GM23338 (cell line): ENCODE measurements at regions not wholly inside any gene's neighbourhood (a gene's known extent, or its start where the extent isn't known, plus 50 kb on each side); places are given as distances from the start of the nearest gene placed in this dataset.

Experiments used
- ATAC-seq: fragments of 200-7000 bp; cut with Tn5 transposase; 3 replicates; pipeline ENCODE4 v1.9.1; 2020
- DNase-seq: peaks from one replicate; pipeline ENCODE4 v3.0.0-alpha.2; 2015; ENCODE audit warnings: low spot score
- H2AFZ ChIP-seq: fragments of 200-600 bp; sonication (generic); 2 replicates; pipeline ENCODE4 v1.8.0; 2016; ENCODE audit warnings: antibody characterized with exemption, mild to moderate bottlenecking, moderate library complexity
- H3F3A ChIP-seq: fragments of 200-600 bp; sonication (generic); replicated peaks from 2 replicates; pipeline ENCODE4 v1.8.0; 2017; ENCODE audit warnings: antibody characterized with exemption, mixed run types, low read depth
- H3K27ac ChIP-seq: fragments of 200-600 bp; sonication (generic); 2 replicates; pipeline ENCODE4 v1.6.1; 2016; ENCODE audit warnings: low read depth
- H3K27me3 ChIP-seq: fragments of 200-600 bp; sonication (generic); 2 replicates; pipeline ENCODE4 v1.8.0; 2016; ENCODE audit warnings: mild to moderate bottlenecking, mixed run types, moderate library complexity; ENCODE audit not compliant: insufficient read depth
- H3K36me3 ChIP-seq: fragments of 200-600 bp; sonication (generic); 2 replicates; pipeline ENCODE4 v1.8.0; 2016; ENCODE audit warnings: mild to moderate bottlenecking; ENCODE audit not compliant: insufficient read depth
- H3K4me1 ChIP-seq: fragments of 200-600 bp; sonication (generic); 2 replicates; pipeline ENCODE4 v1.8.0; 2016; ENCODE audit warnings: mild to moderate bottlenecking, moderate library complexity; ENCODE audit not compliant: insufficient read depth
- H3K4me2 ChIP-seq: fragments of 200-600 bp; sonication (generic); 2 replicates; pipeline ENCODE4 v1.7.1; 2017; ENCODE audit warnings: mixed run types
- H3K4me3 ChIP-seq: fragments of 200-600 bp; sonication (generic); 2 replicates; pipeline ENCODE4 v1.6.1; 2016; ENCODE audit warnings: mixed run types
- H3K79me2 ChIP-seq: fragments of 200-600 bp; sonication (generic); replicated peaks from 2 replicates; pipeline ENCODE4 v1.8.0; 2017; ENCODE audit warnings: mild to moderate bottlenecking; ENCODE audit not compliant: insufficient read depth
- H3K9me2 ChIP-seq: fragments of 200-600 bp; sonication (generic); 2 replicates; pipeline ENCODE4 v1.8.0; 2017; ENCODE audit not compliant: insufficient read depth
- H4K20me1 ChIP-seq: fragments of 200-600 bp; sonication (generic); replicated peaks from 2 replicates; pipeline ENCODE4 v1.8.0; 2017; ENCODE audit warnings: mild to moderate bottlenecking; ENCODE audit not compliant: insufficient read depth
- H3K27ac Mint-ChIP-seq: 2 replicates; pipeline ENCODE4 v1.8.0; 2020; ENCODE audit warnings: inconsistent platforms, mild to moderate bottlenecking, moderate library complexity, mixed read lengths
- H3K27me3 Mint-ChIP-seq: 3 replicates; pipeline ENCODE4 v1.8.0; 2022; ENCODE audit warnings: low read depth, mild to moderate bottlenecking, moderate library complexity, mixed read lengths, inconsistent platforms; ENCODE audit not compliant: insufficient read depth, poor library complexity
- H3K36me3 Mint-ChIP-seq: 3 replicates; pipeline ENCODE4 v1.8.0; 2021; ENCODE audit warnings: low read depth, mild to moderate bottlenecking, inconsistent platforms, moderate library complexity, mixed read lengths
- H3K4me1 Mint-ChIP-seq: 3 replicates; pipeline ENCODE4 v1.8.0; 2020; ENCODE audit warnings: mild to moderate bottlenecking, inconsistent platforms, mixed read lengths
- H3K4me3 Mint-ChIP-seq: 3 replicates; pipeline ENCODE4 v1.8.0; 2021; ENCODE audit warnings: moderate library complexity, mild to moderate bottlenecking, inconsistent platforms, mixed read lengths
- H3K9me3 Mint-ChIP-seq: 3 replicates; pipeline ENCODE4 v1.8.0; 2020; ENCODE audit warnings: moderate library complexity, mild to moderate bottlenecking, inconsistent platforms, mixed read lengths
- CREB1 ChIP-seq: fragments of 250-450 bp; sonication (Bioruptor Pico); IDR thresholded peaks from 2 replicates; pipeline ENCODE4 v1.5.0; 2020; ENCODE audit warnings: low read depth, mild to moderate bottlenecking, moderate library complexity
- EZH2 ChIP-seq: fragments of 200-600 bp; sonication (generic); IDR thresholded peaks from one replicate; pipeline ENCODE4 v1.8.0; 2017; ENCODE audit warnings: antibody characterized with exemption, mild to moderate bottlenecking, low read depth; ENCODE audit not compliant: unreplicated experiment
- EZH2phosphoT487 ChIP-seq: fragments of 200-600 bp; sonication (generic); IDR thresholded peaks from one replicate; pipeline ENCODE4 v1.8.1; 2018; ENCODE audit warnings: antibody characterized with exemption; ENCODE audit not compliant: unreplicated experiment
- JUNB ChIP-seq: IDR thresholded peaks from one replicate; pipeline ENCODE4 v1.6.1; 2016; ENCODE audit warnings: antibody characterized with exemption; ENCODE audit not compliant: unreplicated experiment
- NANOG ChIP-seq: IDR thresholded peaks from 2 replicates; pipeline ENCODE4 v1.6.1; 2016; ENCODE audit warnings: antibody characterized with exemption, borderline replicate concordance
- POLR2AphosphoS5 ChIP-seq: IDR thresholded peaks from 2 replicates; pipeline ENCODE4 v1.6.1; 2016; ENCODE audit warnings: antibody characterized with exemption, low read depth
- STAT1 ChIP-seq: IDR thresholded peaks from one replicate; pipeline ENCODE4 v1.6.1; 2016; ENCODE audit warnings: antibody characterized with exemption; ENCODE audit not compliant: unreplicated experiment
- ZNF114 ChIP-seq: fragments of 250-450 bp; sonication (Bioruptor Pico); IDR thresholded peaks from 2 replicates; pipeline ENCODE4 v1.5.0; 2020; ENCODE audit warnings: mild to moderate bottlenecking, moderate library complexity
- ZNF331 ChIP-seq: fragments of 250-450 bp; sonication (Bioruptor Pico); IDR thresholded peaks from 2 replicates; pipeline ENCODE4 v1.5.0; 2020; ENCODE audit warnings: low read depth, mild to moderate bottlenecking, moderate library complexity
- TF ChIP-seq, protein P1 (sequence below), 2 experiments: fragments of 200-600 bp in 1 of 2; sonication (generic) in 1 of 2; conservative IDR thresholded peaks; 2 replicates each; pipeline versions ENCODE4 v1.5.1 to v1.6.1; 2016 to 2017; ENCODE audit warnings: antibody characterized with exemption in 2 of 2, low read depth in 2 of 2, mild to moderate bottlenecking in 2 of 2, moderate library complexity in 1 of 2
- TF ChIP-seq, protein P2 (sequence below): IDR thresholded peaks from one replicate; pipeline ENCODE4 v1.6.1; 2018; ENCODE audit warnings: antibody characterized with exemption; ENCODE audit not compliant: unreplicated experiment
- TF ChIP-seq, protein P3 (sequence below): IDR thresholded peaks from 2 replicates; pipeline ENCODE4 v1.6.1; 2016; ENCODE audit warnings: antibody characterized with exemption
- TF ChIP-seq, protein P4 (sequence below): fragments of 250-450 bp; sonication (Bioruptor Pico); IDR thresholded peaks from 2 replicates; pipeline ENCODE4 v1.5.0; 2020; ENCODE audit warnings: mild to moderate bottlenecking, moderate library complexity

DNA sequence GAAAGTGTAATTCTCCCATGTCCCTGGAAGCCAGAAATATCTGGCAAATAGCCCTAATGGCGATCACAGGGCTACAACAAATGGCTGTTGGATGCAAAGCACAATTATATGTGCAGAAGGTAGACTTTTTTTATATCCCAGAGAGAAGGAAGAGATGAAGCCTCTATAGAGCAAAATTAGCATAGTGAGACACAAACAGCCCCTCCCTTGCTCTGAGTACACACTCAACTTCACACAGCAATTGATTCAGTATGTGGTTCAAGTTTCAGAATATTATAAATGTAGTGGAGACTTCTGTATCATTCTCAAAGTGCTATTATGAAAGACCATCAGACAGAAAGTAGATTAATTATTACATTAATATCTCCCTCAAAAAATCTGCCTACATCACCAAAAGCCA is 246.5 kb upstream of the TBX18 start:
- Histone ChIP-seq H2AFZ (no peak overlapping the region), H3K4me1 (peaks cover 23% of the 10 kb centered on the region), H3K4me2 (no peak overlapping the region), H3K4me3 (no peak overlapping the region), H3K36me3 (no peaks in the 10 kb centered on the region), H3K27ac (no peak overlapping the region), H3K27me3 (no peaks in the 10 kb centered on the region), H3F3A (peaks cover 3% of the 10 kb centered on the region; the same call in 1 of the 2 replicates), H4K20me1 (no peaks in the 10 kb centered on the region), H3K79me2 (no peaks in the 10 kb centered on the region), H3K9me2 (peaks cover 14% of the 10 kb centered on the region)
- no peaks in the 10 kb centered on the region for H3K27me3 Mint-ChIP-seq
- TF ChIP-seq, protein P1, sequence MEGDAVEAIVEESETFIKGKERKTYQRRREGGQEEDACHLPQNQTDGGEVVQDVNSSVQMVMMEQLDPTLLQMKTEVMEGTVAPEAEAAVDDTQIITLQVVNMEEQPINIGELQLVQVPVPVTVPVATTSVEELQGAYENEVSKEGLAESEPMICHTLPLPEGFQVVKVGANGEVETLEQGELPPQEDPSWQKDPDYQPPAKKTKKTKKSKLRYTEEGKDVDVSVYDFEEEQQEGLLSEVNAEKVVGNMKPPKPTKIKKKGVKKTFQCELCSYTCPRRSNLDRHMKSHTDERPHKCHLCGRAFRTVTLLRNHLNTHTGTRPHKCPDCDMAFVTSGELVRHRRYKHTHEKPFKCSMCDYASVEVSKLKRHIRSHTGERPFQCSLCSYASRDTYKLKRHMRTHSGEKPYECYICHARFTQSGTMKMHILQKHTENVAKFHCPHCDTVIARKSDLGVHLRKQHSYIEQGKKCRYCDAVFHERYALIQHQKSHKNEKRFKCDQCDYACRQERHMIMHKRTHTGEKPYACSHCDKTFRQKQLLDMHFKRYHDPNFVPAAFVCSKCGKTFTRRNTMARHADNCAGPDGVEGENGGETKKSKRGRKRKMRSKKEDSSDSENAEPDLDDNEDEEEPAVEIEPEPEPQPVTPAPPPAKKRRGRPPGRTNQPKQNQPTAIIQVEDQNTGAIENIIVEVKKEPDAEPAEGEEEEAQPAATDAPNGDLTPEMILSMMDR (conservative IDR thresholded peaks at IDR 0.05; ENCODE audit: low read depth in 2 of 2): no peak
- no peak for TF ChIP-seq NANOG
- TF ChIP-seq ZNF331 (CRISPR knock-in tag): no peak
- TF ChIP-seq POLR2AphosphoS5: no peak
- TF ChIP-seq STAT1: no peak
- TF ChIP-seq, protein P2, sequence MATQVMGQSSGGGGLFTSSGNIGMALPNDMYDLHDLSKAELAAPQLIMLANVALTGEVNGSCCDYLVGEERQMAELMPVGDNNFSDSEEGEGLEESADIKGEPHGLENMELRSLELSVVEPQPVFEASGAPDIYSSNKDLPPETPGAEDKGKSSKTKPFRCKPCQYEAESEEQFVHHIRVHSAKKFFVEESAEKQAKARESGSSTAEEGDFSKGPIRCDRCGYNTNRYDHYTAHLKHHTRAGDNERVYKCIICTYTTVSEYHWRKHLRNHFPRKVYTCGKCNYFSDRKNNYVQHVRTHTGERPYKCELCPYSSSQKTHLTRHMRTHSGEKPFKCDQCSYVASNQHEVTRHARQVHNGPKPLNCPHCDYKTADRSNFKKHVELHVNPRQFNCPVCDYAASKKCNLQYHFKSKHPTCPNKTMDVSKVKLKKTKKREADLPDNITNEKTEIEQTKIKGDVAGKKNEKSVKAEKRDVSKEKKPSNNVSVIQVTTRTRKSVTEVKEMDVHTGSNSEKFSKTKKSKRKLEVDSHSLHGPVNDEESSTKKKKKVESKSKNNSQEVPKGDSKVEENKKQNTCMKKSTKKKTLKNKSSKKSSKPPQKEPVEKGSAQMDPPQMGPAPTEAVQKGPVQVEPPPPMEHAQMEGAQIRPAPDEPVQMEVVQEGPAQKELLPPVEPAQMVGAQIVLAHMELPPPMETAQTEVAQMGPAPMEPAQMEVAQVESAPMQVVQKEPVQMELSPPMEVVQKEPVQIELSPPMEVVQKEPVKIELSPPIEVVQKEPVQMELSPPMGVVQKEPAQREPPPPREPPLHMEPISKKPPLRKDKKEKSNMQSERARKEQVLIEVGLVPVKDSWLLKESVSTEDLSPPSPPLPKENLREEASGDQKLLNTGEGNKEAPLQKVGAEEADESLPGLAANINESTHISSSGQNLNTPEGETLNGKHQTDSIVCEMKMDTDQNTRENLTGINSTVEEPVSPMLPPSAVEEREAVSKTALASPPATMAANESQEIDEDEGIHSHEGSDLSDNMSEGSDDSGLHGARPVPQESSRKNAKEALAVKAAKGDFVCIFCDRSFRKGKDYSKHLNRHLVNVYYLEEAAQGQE: no peak
- TF ChIP-seq, protein P3, sequence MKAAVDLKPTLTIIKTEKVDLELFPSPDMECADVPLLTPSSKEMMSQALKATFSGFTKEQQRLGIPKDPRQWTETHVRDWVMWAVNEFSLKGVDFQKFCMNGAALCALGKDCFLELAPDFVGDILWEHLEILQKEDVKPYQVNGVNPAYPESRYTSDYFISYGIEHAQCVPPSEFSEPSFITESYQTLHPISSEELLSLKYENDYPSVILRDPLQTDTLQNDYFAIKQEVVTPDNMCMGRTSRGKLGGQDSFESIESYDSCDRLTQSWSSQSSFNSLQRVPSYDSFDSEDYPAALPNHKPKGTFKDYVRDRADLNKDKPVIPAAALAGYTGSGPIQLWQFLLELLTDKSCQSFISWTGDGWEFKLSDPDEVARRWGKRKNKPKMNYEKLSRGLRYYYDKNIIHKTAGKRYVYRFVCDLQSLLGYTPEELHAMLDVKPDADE: no peak
- TF ChIP-seq EZH2phosphoT487: no peak
- TF ChIP-seq EZH2: no peak
- TF ChIP-seq CREB1 (CRISPR knock-in tag): no peak
- TF ChIP-seq ZNF114 (CRISPR knock-in tag): no peak
- TF ChIP-seq JUNB: no peak
- TF ChIP-seq, protein P4, sequence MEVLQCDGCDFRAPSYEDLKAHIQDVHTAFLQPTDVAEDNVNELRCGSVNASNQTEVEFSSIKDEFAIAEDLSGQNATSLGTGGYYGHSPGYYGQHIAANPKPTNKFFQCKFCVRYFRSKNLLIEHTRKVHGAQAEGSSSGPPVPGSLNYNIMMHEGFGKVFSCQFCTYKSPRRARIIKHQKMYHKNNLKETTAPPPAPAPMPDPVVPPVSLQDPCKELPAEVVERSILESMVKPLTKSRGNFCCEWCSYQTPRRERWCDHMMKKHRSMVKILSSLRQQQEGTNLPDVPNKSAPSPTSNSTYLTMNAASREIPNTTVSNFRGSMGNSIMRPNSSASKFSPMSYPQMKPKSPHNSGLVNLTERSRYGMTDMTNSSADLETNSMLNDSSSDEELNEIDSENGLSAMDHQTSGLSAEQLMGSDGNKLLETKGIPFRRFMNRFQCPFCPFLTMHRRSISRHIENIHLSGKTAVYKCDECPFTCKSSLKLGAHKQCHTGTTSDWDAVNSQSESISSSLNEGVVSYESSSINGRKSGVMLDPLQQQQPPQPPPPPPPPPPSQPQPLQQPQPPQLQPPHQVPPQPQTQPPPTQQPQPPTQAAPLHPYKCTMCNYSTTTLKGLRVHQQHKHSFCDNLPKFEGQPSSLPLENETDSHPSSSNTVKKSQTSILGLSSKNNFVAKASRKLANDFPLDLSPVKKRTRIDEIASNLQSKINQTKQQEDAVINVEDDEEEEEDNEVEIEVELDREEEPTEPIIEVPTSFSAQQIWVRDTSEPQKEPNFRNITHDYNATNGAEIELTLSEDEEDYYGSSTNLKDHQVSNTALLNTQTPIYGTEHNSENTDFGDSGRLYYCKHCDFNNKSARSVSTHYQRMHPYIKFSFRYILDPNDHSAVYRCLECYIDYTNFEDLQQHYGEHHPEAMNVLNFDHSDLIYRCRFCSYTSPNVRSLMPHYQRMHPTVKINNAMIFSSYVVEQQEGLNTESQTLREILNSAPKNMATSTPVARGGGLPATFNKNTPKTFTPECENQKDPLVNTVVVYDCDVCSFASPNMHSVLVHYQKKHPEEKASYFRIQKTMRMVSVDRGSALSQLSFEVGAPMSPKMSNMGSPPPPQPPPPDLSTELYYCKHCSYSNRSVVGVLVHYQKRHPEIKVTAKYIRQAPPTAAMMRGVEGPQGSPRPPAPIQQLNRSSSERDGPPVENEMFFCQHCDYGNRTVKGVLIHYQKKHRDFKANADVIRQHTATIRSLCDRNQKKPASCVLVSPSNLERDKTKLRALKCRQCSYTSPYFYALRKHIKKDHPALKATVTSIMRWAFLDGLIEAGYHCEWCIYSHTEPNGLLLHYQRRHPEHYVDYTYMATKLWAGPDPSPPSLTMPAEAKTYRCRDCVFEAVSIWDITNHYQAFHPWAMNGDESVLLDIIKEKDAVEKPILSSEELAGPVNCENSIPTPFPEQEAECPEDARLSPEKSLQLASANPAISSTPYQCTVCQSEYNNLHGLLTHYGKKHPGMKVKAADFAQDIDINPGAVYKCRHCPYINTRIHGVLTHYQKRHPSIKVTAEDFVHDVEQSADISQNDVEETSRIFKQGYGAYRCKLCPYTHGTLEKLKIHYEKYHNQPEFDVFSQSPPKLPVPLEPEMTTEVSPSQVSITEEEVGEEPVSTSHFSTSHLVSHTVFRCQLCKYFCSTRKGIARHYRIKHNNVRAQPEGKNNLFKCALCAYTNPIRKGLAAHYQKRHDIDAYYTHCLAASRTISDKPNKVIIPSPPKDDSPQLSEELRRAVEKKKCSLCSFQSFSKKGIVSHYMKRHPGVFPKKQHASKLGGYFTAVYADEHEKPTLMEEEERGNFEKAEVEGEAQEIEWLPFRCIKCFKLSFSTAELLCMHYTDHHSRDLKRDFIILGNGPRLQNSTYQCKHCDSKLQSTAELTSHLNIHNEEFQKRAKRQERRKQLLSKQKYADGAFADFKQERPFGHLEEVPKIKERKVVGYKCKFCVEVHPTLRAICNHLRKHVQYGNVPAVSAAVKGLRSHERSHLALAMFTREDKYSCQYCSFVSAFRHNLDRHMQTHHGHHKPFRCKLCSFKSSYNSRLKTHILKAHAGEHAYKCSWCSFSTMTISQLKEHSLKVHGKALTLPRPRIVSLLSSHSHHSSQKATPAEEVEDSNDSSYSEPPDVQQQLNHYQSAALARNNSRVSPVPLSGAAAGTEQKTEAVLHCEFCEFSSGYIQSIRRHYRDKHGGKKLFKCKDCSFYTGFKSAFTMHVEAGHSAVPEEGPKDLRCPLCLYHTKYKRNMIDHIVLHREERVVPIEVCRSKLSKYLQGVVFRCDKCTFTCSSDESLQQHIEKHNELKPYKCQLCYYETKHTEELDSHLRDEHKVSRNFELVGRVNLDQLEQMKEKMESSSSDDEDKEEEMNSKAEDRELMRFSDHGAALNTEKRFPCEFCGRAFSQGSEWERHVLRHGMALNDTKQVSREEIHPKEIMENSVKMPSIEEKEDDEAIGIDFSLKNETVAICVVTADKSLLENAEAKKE (CRISPR knock-in tag): no peak
- DNase-seq (no peak), ATAC-seq (no peak)
- no peak overlapping the region for H3K27ac Mint-ChIP-seq
- H3K9me3 Mint-ChIP-seq: no peaks in the 10 kb centered on the region
- H3K4me1 Mint-ChIP-seq: peaks cover 42% of the 10 kb centered on the region
- H3K36me3 Mint-ChIP-seq: peaks cover 7% of the 10 kb centered on the region; the same call in 2 of the 3 replicates
- H3K4me3 Mint-ChIP-seq: no peak overlapping the region
